Muscle of leg (tissue), 3 donors: ENCODE measurements at regions not wholly inside any gene's neighbourhood (a gene's known extent, or its start where the extent isn't known, plus 50 kb on each side); places are given as distances from the start of the nearest gene placed in this dataset.

Source experiments
- DNase-seq: peaks from one replicate; pipeline ENCODE4 v3.0.0; 2013
- H3K27ac ChIP-seq: one replicate; pipeline ENCODE4 v1.5.1; 2013; ENCODE audit warnings: mild to moderate bottlenecking, low read length, control low read depth
- H3K27me3 ChIP-seq: one replicate; pipeline ENCODE4 v1.6.1; 2013; ENCODE audit warnings: low read length; ENCODE audit not compliant: control insufficient read depth, insufficient read depth
- H3K36me3 ChIP-seq: one replicate; pipeline ENCODE4 v1.6.1; 2013; ENCODE audit warnings: low read length; ENCODE audit not compliant: control insufficient read depth, insufficient read depth
- H3K4me1 ChIP-seq: one replicate; pipeline ENCODE4 v1.6.1; 2013; ENCODE audit warnings: low read length; ENCODE audit not compliant: control insufficient read depth, insufficient read depth
- H3K4me3 ChIP-seq: one replicate; pipeline ENCODE4 v1.5.1; 2013; ENCODE audit warnings: low read length, control low read depth
- H3K9me3 ChIP-seq: replicated peaks from 2 replicates; pipeline ENCODE4 v1.6.1; 2013; ENCODE audit warnings: low read depth, low read length; ENCODE audit not compliant: control insufficient read depth
- WGBS: methylation state at CpG from one replicate; pipeline ENCODE4 v1.1.5; 2013; ENCODE audit warnings: missing lambda C conversion rate; ENCODE audit not compliant: insufficient coverage; 5-methylcytosine and 5-hydroxymethylcytosine counted together

- H3K9me3 ChIP-seq: no peaks in the 10 kb centered on the region
- no peak overlapping the region for H3K27ac ChIP-seq
- H3K4me3 ChIP-seq: no peak overlapping the region
- H3K36me3 ChIP-seq: no peaks in the 10 kb centered on the region
- no peaks in the 10 kb centered on the region for H3K4me1 ChIP-seq
- no peaks in the 10 kb centered on the region for H3K27me3 ChIP-seq
- no peak for DNase-seq
These were observed 787.8 kb upstream of the PRR20A start for GRCh38 chr13:56352901-56353300.

- no peak for DNase-seq
- no peaks in the 10 kb centered on the region for H3K27me3 ChIP-seq
- H3K4me1 ChIP-seq: no peaks in the 10 kb centered on the region
- H3K9me3 ChIP-seq: no peaks in the 10 kb centered on the region
- WGBS: no CpG with 5 or more reads among the region's 1 CpG
- H3K27ac ChIP-seq: no peak overlapping the region
- no peaks in the 10 kb centered on the region for H3K36me3 ChIP-seq
- no peak overlapping the region for H3K4me3 ChIP-seq
These were observed 784.0 kb upstream of the PRR20A start for GRCh38 chr13:56356690-56357089.

DNA sequence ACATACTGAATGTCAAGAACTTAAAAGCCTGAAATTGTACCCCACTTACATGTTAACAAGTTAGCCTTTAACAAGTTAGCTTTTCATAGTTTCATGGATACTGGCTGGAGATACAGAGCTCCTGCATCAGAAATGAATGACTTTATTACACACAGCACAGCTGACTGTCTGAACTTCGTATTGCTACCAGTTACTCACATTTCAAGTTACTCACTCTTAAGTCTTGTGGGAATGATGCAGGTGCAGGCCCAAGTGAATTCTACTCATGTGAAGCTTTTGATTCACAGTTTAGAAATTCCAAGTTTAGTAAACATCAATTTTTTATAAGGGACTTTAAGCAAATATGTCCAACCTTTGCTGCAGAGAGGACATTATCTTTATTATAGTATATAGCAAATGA, 762.2 kb upstream of the PRR20A start:
- Histone ChIP-seq H3K36me3 (no peaks in the 10 kb centered on the region), H3K4me3 (no peak overlapping the region), H3K4me1 (no peaks in the 10 kb centered on the region), H3K9me3 (no peaks in the 10 kb centered on the region), H3K27ac (no peak overlapping the region), H3K27me3 (no peaks in the 10 kb centered on the region)
- WGBS: no CpG with 5 or more reads among the region's 1 CpG
- DNase-seq: no peak

DNA sequence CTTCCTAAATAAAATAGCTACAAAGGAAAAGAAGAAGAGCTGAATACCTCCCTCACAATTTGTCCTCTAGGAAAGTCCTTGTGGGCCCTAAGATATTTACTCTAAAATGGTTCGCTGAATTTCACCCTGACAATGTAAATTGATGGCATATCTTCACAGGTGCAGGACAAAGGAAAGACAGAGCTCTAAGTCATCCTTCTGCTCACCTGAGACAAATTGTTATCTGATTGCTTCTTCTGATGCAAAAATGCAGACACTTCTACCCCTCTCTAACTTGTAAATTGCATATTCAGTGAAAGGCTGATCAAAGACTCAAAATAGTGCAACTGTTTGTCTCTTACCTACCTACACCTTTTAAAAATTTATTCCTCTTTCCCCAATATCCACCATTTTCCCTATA, 747.2 kb upstream of the PRR20A start:
- Histone ChIP-seq H3K9me3 (peaks cover 2% of the 10 kb centered on the region), H3K27me3 (no peaks in the 10 kb centered on the region), H3K27ac (no peak overlapping the region), H3K36me3 (no peaks in the 10 kb centered on the region), H3K4me1 (no peaks in the 10 kb centered on the region), H3K4me3 (no peak overlapping the region)
- DNase-seq: no peak
- WGBS: 67% methylated on average over 1 of the region's 1 CpG

DNA sequence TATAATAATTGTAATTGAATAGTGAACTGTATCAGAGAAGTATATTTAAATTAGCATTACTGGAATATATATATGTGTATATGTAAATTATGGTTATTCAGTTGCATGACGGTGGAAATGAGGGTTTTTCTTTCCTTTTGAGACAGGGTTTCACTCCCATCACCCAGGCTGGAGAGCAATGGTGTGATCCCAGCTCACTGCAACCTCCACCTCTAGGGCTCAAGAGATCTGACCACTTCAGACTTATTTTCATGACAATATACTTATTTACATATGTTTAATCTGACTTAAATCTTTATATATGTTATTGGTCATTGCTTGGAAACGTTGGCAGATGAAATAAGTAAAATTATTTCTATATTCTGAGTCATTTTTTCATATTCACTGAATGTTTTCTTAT, 744.4 kb upstream of the PRR20A start:
- Histone ChIP-seq H3K4me3 (no peak overlapping the region), H3K27ac (no peak overlapping the region), H3K9me3 (no peaks in the 10 kb centered on the region), H3K27me3 (no peaks in the 10 kb centered on the region), H3K36me3 (no peaks in the 10 kb centered on the region), H3K4me1 (no peaks in the 10 kb centered on the region)
- no CpG with 5 or more reads among the region's 2 CpGs for WGBS
- no peak for DNase-seq

DNA sequence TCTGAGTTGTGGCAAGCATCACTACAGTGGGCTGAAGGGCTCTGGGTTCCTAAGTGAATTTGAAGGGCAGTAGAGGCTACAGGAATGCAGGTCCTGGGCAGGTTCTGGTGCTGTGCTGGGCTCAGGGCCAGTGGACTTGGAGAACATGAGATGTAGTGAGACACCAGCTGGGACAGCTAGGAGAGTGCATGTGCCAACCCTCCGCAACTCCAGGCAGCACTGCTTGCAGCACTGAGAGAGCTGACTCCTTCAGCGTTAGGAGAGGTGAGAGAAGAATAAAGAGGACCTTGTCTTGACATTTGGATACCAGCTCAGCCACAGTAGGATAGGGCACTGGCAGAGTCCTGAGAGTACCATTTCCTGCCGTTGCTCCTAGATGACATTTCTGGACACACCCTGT, 739.9 kb upstream of the PRR20A start:
- H3K27ac ChIP-seq: no peak overlapping the region
- H3K9me3 ChIP-seq: no peaks in the 10 kb centered on the region
- no peaks in the 10 kb centered on the region for H3K27me3 ChIP-seq
- no peaks in the 10 kb centered on the region for H3K4me1 ChIP-seq
- DNase-seq: peak; percentile 1
- WGBS: 84% methylated on average over 3 of the region's 3 CpGs
- H3K36me3 ChIP-seq: no peaks in the 10 kb centered on the region
- no peak overlapping the region for H3K4me3 ChIP-seq

GRCh38 chr13:56412856-56413255, 727.9 kb upstream of the PRR20A start:
- no peak for DNase-seq
- H3K27ac ChIP-seq: no peak overlapping the region
- no peaks in the 10 kb centered on the region for H3K27me3 ChIP-seq
- no peaks in the 10 kb centered on the region for H3K4me1 ChIP-seq
- H3K36me3 ChIP-seq: no peaks in the 10 kb centered on the region
- H3K9me3 ChIP-seq: no peaks in the 10 kb centered on the region
- H3K4me3 ChIP-seq: no peak overlapping the region

DNA sequence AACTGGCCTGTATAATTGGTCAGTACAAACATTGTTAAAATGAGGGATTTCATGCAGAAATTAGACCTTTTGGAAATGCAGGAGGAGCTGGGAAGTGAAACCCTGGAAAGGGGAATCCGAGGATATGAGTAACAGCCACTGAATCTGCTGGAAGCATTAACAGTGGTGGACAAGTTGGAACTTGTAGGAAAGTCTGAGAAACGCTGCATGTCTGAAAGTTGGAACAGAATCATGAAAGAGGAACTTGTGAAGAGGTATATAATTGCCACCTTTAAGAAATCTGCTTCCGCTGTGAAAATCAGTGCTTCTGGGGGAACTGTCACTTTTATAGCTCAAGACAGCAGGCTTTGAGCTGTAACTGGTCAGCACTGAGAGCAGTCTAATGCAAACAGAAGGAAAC, 716.5 kb upstream of the PRR20A start:
- 59% methylated on average over 3 of the region's 3 CpGs for WGBS
- H3K36me3 ChIP-seq: no peaks in the 10 kb centered on the region
- no peaks in the 10 kb centered on the region for H3K9me3 ChIP-seq
- H3K27ac ChIP-seq: no peak overlapping the region
- H3K4me3 ChIP-seq: no peak overlapping the region
- peak; percentile 21 for DNase-seq
- no peaks in the 10 kb centered on the region for H3K27me3 ChIP-seq
- H3K4me1 ChIP-seq: no peaks in the 10 kb centered on the region

DNA sequence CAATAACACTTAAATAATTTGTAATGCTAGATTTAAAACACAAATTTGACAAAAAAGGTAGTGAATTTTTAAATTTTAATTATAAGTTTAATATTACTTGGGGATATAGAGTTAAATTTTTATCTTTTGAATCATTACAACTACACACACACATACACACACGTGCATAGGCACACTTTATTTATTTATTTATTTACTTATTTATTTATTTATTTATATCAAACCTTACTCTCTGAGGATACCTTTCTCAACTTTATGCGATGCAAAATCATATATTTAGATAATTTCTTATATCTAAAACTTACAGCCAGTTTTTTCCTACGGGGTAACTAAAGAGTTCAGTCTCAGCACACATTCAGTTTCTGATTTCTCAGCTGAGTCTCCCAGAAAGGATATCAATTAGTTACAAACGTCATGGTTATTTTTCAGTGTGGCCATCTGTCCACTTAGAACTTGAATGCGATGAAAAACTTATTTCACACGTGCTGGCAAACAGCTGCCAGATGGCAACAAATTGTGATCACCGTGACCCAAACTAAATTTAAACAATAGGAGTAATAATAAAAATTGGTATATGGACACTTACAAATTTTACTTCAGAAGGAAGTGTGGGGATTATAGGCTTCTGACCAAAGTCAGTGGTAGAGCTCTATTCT, 683.1 kb upstream of the PRR20A start:
- no peak overlapping the region for H3K27ac ChIP-seq
- no peaks in the 10 kb centered on the region for H3K27me3 ChIP-seq
- H3K9me3 ChIP-seq: no peaks in the 10 kb centered on the region
- peak; percentile 70 for DNase-seq
- H3K4me3 ChIP-seq: no peak overlapping the region
- H3K4me1 ChIP-seq: no peaks in the 10 kb centered on the region
- WGBS: no CpG with 5 or more reads among the region's 7 CpGs
- no peaks in the 10 kb centered on the region for H3K36me3 ChIP-seq

DNA sequence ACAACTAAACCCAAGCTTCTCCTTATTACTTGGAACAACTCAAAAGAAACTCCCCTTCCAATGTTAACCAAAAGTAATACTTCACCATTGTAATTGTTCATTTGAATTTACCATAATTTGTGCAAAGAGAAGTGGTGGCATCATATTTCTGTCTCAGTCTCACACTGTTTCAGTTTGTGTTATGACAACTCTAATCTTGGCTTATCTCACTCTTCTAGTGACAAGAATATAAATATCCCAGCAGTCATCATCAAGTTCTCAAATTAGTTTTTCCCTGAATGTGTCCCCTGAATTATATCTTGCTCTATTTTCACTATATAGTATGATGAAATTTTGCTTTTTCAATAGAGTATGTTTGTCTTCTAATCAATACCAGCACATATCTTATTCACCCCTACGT, 681.4 kb upstream of the PRR20A start:
- DNase-seq: no peak
- Histone ChIP-seq H3K27me3 (no peaks in the 10 kb centered on the region), H3K27ac (no peak overlapping the region), H3K36me3 (no peaks in the 10 kb centered on the region), H3K9me3 (no peaks in the 10 kb centered on the region), H3K4me3 (no peak overlapping the region), H3K4me1 (no peaks in the 10 kb centered on the region)
- no CpG with 5 or more reads among the region's 1 CpG for WGBS

DNA sequence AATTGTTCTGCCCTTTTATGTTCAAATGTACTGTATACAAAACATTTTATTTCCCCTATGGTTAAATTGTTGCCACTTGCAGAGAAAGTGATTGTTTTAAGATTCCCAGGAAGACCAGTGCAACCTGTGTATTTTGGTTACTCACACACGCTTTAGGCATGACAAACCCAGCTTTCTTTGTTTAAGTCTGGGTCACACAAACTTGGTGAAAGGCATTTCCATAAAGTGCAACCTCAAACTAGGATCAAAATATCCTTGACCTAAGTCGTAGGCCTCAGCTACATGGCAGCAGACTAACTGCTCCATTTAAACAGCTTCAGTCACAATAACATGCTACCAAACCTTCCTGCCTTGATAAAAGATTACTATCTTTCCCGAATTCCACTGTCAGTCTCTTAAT, 639.0 kb upstream of the PRR20A start:
- no peak overlapping the region for H3K4me3 ChIP-seq
- no peaks in the 10 kb centered on the region for H3K36me3 ChIP-seq
- DNase-seq: no peak
- no peaks in the 10 kb centered on the region for H3K4me1 ChIP-seq
- H3K27me3 ChIP-seq: no peaks in the 10 kb centered on the region
- no peak overlapping the region for H3K27ac ChIP-seq
- no peaks in the 10 kb centered on the region for H3K9me3 ChIP-seq
- 79% methylated on average over 2 of the region's 3 CpGs for WGBS
